Stomach smooth muscle (tissue), 2 donors: ENCODE measurements at regions not wholly inside any gene's neighbourhood (a gene's known extent, or its start where the extent isn't known, plus 50 kb on each side); places are given as distances from the start of the nearest gene placed in this dataset.

Source experiments
- H3K27ac ChIP-seq: one replicate; pipeline ENCODE4 v1.7.0; 2013; ENCODE audit warnings: mild to moderate bottlenecking, low read length, inconsistent platforms
- H3K27me3 ChIP-seq, 2 donors: one replicate each; pipeline ENCODE4 v1.7.0; 2013; ENCODE audit warnings: low read length in 2 of 2; ENCODE audit not compliant: insufficient read depth in 2 of 2, control insufficient read depth in 1 of 2
- H3K36me3 ChIP-seq, 2 donors: one replicate each; pipeline ENCODE4 v1.7.0; 2013; ENCODE audit warnings: low read length in 2 of 2; ENCODE audit not compliant: control insufficient read depth in 2 of 2, insufficient read depth in 2 of 2
- H3K4me1 ChIP-seq: one replicate; pipeline ENCODE4 v1.7.0; 2013; ENCODE audit warnings: low read length; ENCODE audit not compliant: control insufficient read depth, insufficient read depth
- H3K4me3 ChIP-seq, 2 donors: one replicate each; pipeline ENCODE4 v1.7.0; 2013; ENCODE audit warnings: low read length in 2 of 2
- H3K9ac ChIP-seq, 2 donors: one replicate each; pipeline ENCODE4 v1.7.0; 2013; ENCODE audit warnings: low read length in 2 of 2, mild to moderate bottlenecking in 1 of 2
- H3K9me3 ChIP-seq, 2 donors: one replicate each; pipeline ENCODE4 v1.7.0; 2013; ENCODE audit warnings: low read length in 2 of 2; ENCODE audit not compliant: control insufficient read depth in 2 of 2
- donor health status: healthy.
- donor health status: Pancreatic carcinoma.

DNA sequence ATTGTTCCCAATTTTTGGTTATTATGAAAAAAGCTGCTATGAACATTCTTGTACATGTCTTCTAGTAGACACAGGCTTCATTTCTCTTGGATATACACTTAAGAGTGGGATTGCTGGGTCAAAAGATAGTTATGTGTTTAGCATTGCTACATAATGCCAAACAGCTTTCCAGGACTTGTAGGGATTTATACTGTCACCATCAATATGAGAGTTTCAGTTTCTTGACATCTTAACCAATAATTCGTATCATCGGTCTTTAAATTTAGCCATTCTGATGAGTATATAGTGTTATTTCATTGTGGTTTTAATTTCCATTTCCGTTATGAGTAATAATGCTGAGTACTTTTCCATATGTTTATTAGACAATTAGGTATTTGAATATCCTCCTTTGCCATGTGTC lies 190.3 kb upstream of the PFN2 start:
- H3K36me3 ChIP-seq, result no peaks in the 10 kb centered on the region
- no peak overlapping the region for H3K4me3 ChIP-seq
- no peaks in the 10 kb centered on the region for H3K9me3 ChIP-seq
- H3K27ac ChIP-seq, result no peak overlapping the region
- no peaks in the 10 kb centered on the region for H3K4me1 ChIP-seq
- H3K27me3 ChIP-seq, result no peaks in the 10 kb centered on the region
- no peak overlapping the region for H3K9ac ChIP-seq

DNA sequence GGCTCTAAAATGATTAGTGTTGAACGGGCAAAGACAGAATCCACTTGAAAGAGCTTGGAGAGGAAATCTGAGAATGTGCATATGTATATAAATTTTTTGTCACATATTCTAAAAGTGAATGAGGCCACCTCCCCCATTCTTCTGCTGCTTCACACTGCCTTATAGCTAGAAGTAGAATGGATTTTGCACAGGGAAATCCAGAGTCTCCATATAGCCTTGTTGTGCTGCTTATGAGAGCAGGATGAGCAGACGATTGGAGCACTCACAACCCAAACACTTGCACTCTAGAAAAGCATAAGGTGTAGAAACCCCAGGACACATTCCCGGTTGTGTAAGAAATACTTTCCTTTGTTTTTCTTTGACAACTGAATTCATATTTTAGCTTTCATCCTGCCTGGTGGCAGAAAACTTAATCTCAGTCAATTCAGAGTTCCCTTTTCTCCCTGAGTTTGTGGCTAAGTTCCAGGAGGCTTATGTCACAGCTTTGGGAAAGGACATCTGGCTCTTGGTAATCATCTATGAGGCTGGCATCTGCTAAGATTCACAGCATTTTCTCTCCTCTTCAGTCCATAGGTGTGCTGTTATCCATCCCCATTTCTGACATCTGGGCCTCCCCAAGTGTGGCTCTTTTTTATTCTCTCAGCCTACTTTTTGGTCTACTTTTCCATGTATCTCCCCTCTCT lies 188.4 kb upstream of the PFN2 start:
- Histone ChIP-seq H3K27me3 (no peaks in the 10 kb centered on the region), H3K9ac (no peak overlapping the region), H3K27ac (peak overlapping the region; percentile 6), H3K9me3 (no peaks in the 10 kb centered on the region), H3K36me3 (no peaks in the 10 kb centered on the region), H3K4me1 (no peaks in the 10 kb centered on the region), H3K4me3 (no peak overlapping the region)

DNA sequence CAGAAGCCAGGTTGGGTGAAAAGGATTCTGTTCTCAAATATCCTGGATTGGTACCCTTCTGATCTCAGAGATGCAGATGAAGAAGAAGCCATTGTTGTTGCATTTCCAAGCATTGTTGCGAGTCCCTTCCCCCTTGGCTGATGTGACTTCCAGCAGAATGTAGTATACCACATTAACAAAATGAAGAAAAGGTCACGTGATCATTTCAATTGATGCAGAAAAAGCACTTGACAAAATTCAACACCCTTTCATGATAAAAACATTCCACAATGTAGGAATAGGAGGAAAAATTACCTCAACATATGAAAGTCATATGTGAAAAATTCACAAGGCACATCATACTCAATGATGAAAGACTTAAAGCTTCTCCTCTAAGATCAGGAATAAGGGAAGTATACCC lies 181.9 kb upstream of the PFN2 start:
- no peaks in the 10 kb centered on the region for H3K9me3 ChIP-seq
- no peak overlapping the region for H3K9ac ChIP-seq
- no peak overlapping the region for H3K27ac ChIP-seq
- H3K4me3 ChIP-seq, result no peak overlapping the region
- H3K4me1 ChIP-seq, result peaks cover 6% of the 10 kb centered on the region
- H3K36me3 ChIP-seq, result no peaks in the 10 kb centered on the region
- H3K27me3 ChIP-seq, result no peaks in the 10 kb centered on the region

DNA sequence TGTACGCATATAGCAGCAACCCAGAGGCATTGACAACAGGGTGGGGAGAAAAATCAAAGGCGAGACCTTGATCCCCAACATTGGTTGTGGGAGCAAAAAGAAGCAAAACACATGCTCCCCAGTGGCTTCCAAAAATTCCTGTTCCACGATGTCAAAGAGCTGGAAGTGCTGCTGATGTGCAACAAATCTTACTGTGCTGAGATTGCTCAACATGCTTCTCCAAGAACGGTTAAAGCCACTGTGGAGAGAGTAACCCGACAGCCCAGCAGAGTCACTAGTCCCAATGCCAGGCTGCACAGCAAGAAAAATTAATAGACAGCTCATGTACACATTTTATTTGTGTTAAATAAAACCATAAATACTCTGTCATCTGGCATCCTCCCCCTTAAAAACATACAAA lies 179.9 kb upstream of the PFN2 start:
- Histone ChIP-seq H3K27me3 (no peaks in the 10 kb centered on the region), H3K9ac (no peak overlapping the region), H3K4me1 (peaks cover 10% of the 10 kb centered on the region), H3K36me3 (no peaks in the 10 kb centered on the region), H3K4me3 (no peak overlapping the region), H3K9me3 (no peaks in the 10 kb centered on the region), H3K27ac (no peak overlapping the region)

DNA sequence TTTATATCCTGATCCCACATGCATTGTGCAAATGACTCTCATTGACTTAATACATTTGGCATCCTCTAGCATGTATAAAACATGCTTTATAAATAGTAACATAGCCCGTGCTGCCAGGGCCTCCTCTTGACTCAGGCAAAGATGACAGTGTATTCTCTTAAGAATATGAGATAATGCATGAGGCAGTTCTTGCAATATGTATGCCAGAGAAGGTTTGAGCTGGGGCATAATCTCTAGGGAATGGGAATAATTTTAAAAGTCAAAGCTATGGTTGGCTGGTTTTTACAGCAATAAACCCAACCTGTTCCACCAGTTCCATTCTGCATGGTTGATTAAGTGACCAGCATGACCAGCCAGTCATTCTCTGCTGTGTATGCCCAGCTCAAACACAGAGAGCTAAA lies 179.0 kb upstream of the PFN2 start:
- H3K4me3 ChIP-seq, result no peak overlapping the region
- no peaks in the 10 kb centered on the region for H3K36me3 ChIP-seq
- peaks cover 10% of the 10 kb centered on the region for H3K4me1 ChIP-seq
- peak overlapping the region; percentile 58 for H3K27ac ChIP-seq
- no peaks in the 10 kb centered on the region for H3K9me3 ChIP-seq
- H3K9ac ChIP-seq, result no peak overlapping the region
- H3K27me3 ChIP-seq, result no peaks in the 10 kb centered on the region

DNA sequence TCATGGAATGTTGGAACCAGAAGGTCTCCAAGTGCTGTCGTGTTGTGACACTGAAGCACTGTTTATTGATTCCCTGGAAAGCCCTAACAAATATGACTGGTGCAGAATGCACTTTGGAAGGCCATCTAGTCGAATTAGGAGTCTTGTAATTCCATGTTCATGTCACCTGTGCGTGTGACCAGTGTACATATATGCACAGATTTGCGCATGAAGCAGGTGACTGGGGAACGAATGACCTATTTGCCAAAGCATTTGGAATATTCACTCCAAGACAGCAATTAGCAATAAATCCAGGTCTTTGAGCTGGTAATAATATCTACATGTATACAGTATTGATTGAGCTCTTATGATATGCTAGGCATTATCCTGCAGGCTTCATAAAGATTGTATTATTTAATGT lies 177.5 kb upstream of the PFN2 start:
- no peaks in the 10 kb centered on the region for H3K27me3 ChIP-seq
- no peak overlapping the region for H3K4me3 ChIP-seq
- peak overlapping the region; percentile 12 to 63 for H3K9ac ChIP-seq
- peak overlapping the region; percentile 91 for H3K27ac ChIP-seq
- peaks cover 10% of the 10 kb centered on the region for H3K4me1 ChIP-seq
- no peaks in the 10 kb centered on the region for H3K36me3 ChIP-seq
- H3K9me3 ChIP-seq, result no peaks in the 10 kb centered on the region

DNA sequence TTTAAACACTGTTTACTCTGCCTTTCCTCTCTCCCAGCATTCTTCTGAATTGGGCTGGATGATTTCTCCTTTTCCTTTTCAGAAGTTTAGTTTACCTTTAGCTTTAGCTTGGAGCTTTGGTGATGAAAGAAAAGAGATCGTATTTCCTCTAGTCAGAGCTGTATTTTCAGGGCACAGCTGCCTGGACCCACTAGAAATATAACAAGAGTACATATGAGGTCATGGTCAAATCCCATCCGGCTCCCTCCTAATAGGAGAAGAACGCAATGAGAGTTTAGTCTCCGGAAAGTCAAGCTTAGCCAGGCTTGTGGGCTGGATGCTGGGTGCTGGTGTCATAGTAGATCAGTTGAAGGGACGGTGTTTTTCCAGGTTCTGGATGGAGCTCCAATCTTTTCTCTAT lies 177.1 kb upstream of the PFN2 start:
- Histone ChIP-seq H3K4me1 (peaks cover 10% of the 10 kb centered on the region), H3K9me3 (no peaks in the 10 kb centered on the region), H3K4me3 (no peak overlapping the region), H3K36me3 (no peaks in the 10 kb centered on the region), H3K9ac (peak overlapping the region; percentile 35 to 63), H3K27me3 (no peaks in the 10 kb centered on the region), H3K27ac (peak overlapping the region; percentile 91)

DNA sequence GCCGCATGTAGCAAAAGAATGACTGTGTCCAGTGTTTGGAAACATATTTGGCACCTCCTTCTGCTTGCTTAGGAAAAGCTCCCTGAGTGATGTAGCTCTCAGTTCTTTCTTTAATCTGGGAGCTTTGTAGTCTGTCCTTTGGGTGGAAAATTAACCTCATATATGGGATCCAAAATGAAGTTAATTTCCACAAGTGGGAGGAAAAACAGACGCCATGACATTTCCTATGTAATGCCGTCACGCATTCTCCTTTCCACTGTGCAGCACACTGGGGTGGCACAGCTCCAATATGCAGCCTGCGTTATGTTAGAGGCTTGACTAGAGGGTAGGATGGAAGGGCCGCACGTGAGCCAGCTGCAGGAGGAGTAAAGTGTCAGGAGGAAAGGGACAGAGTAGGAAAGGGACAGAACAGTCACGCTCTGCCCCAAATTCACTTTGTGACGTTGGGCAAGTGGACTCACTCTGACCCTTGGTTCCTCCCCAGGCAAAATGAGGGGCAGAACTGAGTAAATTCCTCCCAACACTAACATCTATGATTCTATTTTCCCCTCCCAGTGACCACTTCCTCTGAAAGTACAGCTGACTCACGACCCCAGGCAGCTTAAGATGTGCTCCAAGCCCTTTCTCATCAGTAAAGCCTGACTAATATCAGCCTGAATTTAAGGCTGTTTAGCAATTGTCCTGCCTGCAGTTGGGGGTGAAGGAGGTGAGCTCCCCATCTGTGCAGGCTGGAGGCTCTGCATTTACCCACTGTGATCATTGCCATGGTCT lies 176.5 kb upstream of the PFN2 start:
- H3K4me3 ChIP-seq, result no peak overlapping the region
- H3K9ac ChIP-seq, result peak overlapping the region; percentile 36 to 63
- no peaks in the 10 kb centered on the region for H3K9me3 ChIP-seq
- no peaks in the 10 kb centered on the region for H3K36me3 ChIP-seq
- peak overlapping the region; percentile 91 for H3K27ac ChIP-seq
- peaks cover 10% of the 10 kb centered on the region for H3K4me1 ChIP-seq
- no peaks in the 10 kb centered on the region for H3K27me3 ChIP-seq

DNA sequence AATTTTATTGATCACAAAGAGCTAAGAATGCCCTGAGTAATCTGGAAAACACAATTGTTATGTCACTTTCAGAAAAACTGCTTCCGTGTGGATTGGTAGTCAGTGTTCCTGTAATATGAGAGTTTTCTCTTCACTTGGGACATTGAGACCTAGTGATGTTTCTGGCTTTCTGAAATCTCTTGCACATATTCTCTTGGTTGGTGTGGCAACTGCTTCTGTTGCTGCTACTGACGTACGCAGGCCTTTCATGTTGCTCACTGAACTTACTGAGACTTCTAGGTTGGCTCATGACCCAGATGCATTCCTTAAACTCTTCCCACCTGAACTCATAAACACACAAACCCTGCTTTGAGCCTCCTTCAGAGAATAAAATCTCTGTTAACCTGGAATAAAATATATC lies 175.0 kb upstream of the PFN2 start:
- no peak overlapping the region for H3K9ac ChIP-seq
- peak overlapping the region; percentile 91 for H3K27ac ChIP-seq
- no peaks in the 10 kb centered on the region for H3K27me3 ChIP-seq
- no peak overlapping the region for H3K4me3 ChIP-seq
- peaks cover 13% of the 10 kb centered on the region for H3K4me1 ChIP-seq
- no peaks in the 10 kb centered on the region for H3K36me3 ChIP-seq
- H3K9me3 ChIP-seq, result no peaks in the 10 kb centered on the region

DNA sequence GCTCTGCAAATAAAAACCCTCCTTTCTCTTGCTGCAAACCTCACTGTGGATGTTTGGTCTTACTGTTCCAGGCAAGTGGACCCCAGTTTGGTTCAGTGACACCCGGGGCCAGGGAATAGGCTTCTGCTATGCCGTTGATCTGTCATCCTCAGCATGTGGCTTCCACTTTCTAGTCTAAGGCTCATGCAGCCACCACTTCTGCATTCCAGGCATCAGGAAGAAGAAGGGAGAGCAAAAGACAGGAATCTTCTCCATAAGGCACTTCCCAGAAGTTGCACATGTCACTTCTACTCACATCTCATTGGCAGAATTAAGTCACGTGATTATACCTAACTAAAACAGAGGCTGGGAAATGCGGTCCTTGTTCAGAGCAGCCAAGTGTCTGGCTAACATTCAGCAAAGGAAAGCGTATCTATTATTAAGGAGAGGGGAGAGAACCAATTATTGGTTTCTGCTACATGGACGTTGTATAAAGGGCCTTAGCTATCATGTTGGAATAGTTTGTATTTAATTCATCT lies 173.6 kb upstream of the PFN2 start:
- no peaks in the 10 kb centered on the region for H3K27me3 ChIP-seq
- no peaks in the 10 kb centered on the region for H3K9me3 ChIP-seq
- H3K9ac ChIP-seq, result no peak overlapping the region
- H3K4me1 ChIP-seq, result peaks cover 10% of the 10 kb centered on the region
- no peak overlapping the region for H3K27ac ChIP-seq
- H3K36me3 ChIP-seq, result no peaks in the 10 kb centered on the region
- H3K4me3 ChIP-seq, result no peak overlapping the region

DNA sequence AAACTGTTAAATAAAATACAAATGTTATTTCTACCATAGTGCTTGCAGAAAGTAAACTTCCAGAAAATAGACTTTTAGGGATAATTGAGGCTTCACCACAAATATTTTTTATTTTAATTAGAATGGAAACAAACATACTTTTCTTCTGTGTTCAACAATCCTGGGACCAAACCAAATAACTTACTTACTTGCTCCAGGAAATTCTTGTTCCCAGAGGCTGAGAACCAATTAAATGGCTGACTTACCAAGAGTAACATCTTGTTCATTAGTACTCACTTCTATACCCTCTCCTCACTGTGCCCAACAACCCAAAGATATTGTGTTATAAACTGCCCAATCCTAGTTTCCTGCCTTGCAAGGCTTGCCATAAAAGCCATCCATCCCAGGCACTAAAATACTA lies 172.2 kb upstream of the PFN2 start:
- peaks cover 9% of the 10 kb centered on the region for H3K4me1 ChIP-seq

More for the DNA sequence above, 172.2 kb upstream of the PFN2 start:
- Histone ChIP-seq H3K4me3 (no peak overlapping the region), H3K36me3 (no peaks in the 10 kb centered on the region), H3K9ac (no peak overlapping the region), H3K9me3 (no peaks in the 10 kb centered on the region), H3K27ac (no peak overlapping the region), H3K27me3 (no peaks in the 10 kb centered on the region)
